ENCODE measurements at regions not wholly inside any gene's neighbourhood (a gene's known extent, or its start where the extent isn't known, plus 50 kb on each side); places are given as distances from the start of the nearest gene placed in this dataset.

DNA sequence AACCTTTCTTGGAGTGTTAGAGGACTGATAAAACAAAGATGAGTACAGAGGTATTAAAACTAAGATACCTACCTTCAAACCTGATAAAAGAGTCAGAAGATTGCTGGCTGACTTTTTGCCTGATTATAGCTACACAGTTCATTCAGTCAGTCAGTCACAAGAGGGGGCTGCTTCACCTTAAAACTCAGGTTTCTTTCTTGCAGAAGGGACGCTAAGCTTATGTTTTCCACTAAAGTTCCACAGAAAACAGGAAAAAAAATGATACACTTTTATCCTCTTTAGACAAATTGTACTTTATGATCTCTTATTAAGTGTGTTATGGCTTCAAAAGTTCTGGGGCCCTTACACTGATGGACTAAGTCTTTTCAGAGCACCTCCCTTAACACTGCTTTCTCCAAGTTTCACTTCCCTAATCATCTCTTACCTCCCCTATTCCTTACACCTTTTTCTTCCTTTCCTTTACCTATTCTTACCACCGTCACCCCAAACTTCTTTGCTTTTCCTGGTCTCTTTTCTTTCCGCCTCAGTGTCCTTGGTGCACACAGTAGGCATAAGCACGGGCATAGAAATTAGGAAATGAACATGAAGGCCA lies 448.7 kb upstream of the OR4E1 start:
- TF ChIP-seq CTBP1 (IDR thresholded peaks at IDR 0.05; ENCODE audit: borderline replicate concordance) (no peak), ELF4 (IDR thresholded peaks at IDR 0.05) (no peak), BHLHE40 (IDR thresholded peaks at IDR 0.05; ENCODE audit: borderline replicate concordance) (no peak), FOXK2 (IDR thresholded peaks at IDR 0.05) (no peak), SP1 (IDR thresholded peaks at IDR 0.05) (no peak), ARNT (IDR thresholded peaks at IDR 0.05) (no peak), FOXM1 (IDR thresholded peaks at IDR 0.05; ENCODE audit: borderline replicate concordance) (no peak), NFRKB (IDR thresholded peaks at IDR 0.05) (no peak), FOXA1 (IDR thresholded peaks at IDR 0.05) (no peak), LEF1 (IDR thresholded peaks at IDR 0.05; ENCODE audit: borderline replicate concordance) (no peak), HDGF (IDR thresholded peaks at IDR 0.05; ENCODE audit: borderline replicate concordance) (no peak)
- TF ChIP-seq, protein P1, sequence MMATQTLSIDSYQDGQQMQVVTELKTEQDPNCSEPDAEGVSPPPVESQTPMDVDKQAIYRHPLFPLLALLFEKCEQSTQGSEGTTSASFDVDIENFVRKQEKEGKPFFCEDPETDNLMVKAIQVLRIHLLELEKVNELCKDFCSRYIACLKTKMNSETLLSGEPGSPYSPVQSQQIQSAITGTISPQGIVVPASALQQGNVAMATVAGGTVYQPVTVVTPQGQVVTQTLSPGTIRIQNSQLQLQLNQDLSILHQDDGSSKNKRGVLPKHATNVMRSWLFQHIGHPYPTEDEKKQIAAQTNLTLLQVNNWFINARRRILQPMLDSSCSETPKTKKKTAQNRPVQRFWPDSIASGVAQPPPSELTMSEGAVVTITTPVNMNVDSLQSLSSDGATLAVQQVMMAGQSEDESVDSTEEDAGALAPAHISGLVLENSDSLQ (IDR thresholded peaks at IDR 0.05) = no peak

All from HEK293T (cell line).